OCI-LY3 (cell line): ENCODE measurements at regions not wholly inside any gene's neighbourhood (a gene's known extent, or its start where the extent isn't known, plus 50 kb on each side); places are given as distances from the start of the nearest gene placed in this dataset.

Experiments
- CTCF ChIP-seq: fragments of 200-600, 300-600 bp; sonication (generic); IDR thresholded peaks from 2 replicates; pipeline ENCODE4 v1.5.1; 2014; ENCODE audit warnings: antibody characterized with exemption, low read length, low read depth
- EZH2phosphoT487 ChIP-seq: fragments of 200-600 bp; shearing (Covaris generic); IDR thresholded peaks from 2 replicates; pipeline ENCODE4 v1.6.1; 2018; ENCODE audit warnings: antibody characterized with exemption, mixed run types, low read depth

DNA sequence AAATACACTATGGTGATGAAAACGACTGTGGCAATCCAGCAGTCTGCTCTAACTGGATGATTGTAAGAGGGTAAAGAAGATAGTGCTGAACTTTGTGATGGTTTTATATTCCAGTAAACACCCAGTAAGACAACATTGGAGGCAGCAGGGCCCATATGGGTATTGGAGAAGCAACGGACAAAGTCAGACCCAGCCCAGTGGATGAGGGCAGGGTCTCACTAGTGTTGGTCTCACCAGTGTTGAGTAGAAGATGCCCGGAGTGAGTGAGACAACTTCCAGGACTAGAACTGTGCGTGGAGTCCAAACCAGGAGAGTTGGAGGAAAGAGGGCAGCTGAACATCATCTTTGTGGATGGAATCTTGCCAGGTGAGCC, 71.9 kb upstream of the CELF4 start:
- no peak for TF ChIP-seq CTCF
- TF ChIP-seq EZH2phosphoT487 = no peak
